DMS53 treated with DMSO at 0.1 percent for 48 hours (cell line): ENCODE measurements at regions not wholly inside any gene's neighbourhood (a gene's known extent, or its start where the extent isn't known, plus 50 kb on each side); places are given as distances from the start of the nearest gene placed in this dataset.
"Not testable (repeated sequence)": the region's sequence is repeated elsewhere in the genome, so short reads cannot be mapped to it uniquely, and the experiment has no call there.

Experiments
- DNase-seq: peaks from one replicate; lab custom pipeline; 2025; ENCODE audit not compliant: unreplicated experiment; lab: John Stamatoyannopoulos, UW

GRCh38 chr2:8142461-8142860 lies 539.4 kb upstream of the ID2 start:
- no peak for DNase-seq

DNA sequence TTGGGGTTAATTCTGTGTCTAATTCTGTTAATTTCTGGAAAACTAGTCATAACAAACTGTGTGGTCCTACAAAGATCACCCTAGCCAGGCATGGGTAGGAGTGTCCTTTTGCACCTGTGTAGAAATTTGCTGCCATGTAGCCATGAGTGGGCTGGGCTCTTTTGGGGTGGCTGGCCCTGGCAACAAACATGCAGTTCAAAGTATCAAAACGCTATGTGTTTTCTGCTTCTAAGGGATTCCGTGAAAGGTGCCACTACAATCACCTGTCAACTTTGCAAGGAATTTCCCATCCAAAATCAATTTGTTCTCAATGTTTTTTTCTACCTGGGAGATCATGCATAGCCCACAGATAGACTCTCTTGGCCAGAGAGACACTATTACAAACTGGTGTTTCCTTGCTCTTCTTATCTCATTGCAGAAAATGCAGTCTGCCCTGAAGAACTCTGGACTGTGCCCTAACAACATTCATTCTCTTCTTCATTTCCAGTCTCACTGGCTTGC lies 537.7 kb upstream of the ID2 start:
- DNase-seq: no peak

GRCh38 chr2:8144785-8145184 lies 537.1 kb upstream of the ID2 start:
- DNase-seq: no peak

DNA sequence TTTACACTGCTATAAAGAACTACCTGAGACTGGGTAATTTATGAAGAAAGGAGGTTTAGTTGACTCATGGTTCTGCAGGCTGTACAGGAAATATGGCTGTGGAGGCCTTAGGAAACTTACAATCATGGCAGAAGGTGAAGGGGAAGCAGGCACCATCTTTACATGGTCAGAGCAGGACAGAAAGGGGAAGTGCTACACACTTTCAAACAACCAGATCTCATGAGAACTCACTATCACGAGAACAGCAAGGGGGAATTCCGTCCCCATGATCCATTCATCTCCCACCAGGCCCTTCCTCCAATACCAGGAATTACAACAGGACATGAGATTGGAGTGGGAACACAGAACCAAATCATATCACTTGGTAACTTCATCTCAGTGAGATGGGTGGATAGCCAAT lies 536.5 kb upstream of the ID2 start:
- DNase-seq: not testable (repeated sequence)

DNA sequence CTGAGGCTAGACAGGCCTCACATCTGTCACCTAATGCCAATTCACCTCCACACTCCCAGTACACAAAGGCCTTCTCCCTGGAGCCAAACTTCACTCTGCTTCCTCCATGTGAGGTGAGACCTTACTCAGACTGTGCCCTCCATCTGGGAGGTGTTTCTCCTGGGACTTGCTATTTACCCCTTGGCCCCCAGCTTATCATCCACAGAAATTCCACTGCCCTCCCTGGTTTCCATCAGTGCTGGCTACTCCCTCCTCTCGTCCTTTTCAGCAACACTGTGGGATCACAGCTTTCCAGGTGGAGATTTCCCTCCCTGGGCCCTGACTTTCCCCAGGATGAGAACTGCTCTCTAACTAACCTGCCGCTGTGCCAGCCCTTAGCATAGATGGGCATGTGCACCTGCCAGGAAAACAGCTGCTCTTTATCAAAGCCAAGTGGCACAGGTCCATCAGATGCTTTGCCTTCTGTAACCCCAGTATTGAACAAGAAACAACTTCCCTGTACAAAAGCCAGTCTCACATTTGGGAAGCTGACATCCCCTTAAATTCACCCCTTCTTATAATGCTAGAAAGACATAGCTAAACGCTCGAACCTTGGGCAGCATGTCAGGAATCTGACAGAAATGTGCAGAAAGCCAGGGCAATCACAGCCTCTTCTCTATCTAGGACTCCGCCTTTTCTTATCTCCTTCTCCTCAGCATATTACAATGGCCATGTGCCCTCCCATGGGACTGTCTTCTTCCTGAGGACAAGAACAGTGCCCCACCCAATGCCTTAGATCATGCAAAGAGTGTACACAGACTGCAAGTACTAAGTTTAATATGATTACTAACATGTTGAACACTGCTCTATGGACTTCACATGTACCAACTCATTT lies 535.5 kb upstream of the ID2 start:
- no peak for DNase-seq

- DNase-seq: no peak
Observed at GRCh38 chr2:8148260-8149006, 533.4 kb upstream of the ID2 start.

DNA sequence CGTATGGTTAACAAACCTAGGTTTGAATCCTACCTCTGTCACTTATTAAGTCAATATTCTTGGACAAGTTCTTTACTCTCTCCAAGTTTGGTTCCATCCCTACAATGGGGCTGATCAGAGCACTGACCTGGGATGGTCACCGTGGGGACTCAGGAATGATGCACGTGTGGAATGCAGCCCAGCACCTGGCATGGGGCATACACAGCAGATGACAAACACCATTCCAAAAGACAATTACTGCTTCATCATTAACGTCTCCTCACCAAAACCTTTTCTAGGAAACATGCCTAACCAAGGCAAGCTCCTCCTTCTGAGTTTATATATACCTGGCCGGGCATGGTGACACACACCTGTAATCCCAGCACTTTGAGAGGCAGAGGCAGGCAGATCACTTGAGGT lies 532.9 kb upstream of the ID2 start:
- no peak for DNase-seq

- no peak for DNase-seq
Observed at GRCh38 chr2:8149985-8150539, 531.8 kb upstream of the ID2 start.

DNA sequence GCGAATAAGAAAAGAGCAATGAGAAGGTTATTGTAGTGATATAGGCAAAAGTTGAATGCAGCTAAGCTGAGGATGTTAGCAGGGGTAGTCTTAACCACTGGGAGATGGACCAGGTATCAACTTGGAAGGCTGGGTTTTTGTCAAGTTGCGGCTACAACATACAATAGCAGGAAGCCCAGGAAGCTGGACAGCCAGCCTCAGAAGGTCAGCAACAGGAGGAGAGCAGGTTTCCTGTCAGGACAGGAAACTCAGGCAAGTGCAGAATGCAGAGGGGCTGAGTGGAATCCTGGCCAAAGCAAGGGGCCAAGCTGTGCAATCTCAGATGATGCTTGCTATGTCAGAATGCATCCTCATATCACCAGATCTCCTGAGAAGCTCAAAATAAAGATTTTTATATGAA lies 530.0 kb upstream of the ID2 start:
- DNase-seq: no peak

DNA sequence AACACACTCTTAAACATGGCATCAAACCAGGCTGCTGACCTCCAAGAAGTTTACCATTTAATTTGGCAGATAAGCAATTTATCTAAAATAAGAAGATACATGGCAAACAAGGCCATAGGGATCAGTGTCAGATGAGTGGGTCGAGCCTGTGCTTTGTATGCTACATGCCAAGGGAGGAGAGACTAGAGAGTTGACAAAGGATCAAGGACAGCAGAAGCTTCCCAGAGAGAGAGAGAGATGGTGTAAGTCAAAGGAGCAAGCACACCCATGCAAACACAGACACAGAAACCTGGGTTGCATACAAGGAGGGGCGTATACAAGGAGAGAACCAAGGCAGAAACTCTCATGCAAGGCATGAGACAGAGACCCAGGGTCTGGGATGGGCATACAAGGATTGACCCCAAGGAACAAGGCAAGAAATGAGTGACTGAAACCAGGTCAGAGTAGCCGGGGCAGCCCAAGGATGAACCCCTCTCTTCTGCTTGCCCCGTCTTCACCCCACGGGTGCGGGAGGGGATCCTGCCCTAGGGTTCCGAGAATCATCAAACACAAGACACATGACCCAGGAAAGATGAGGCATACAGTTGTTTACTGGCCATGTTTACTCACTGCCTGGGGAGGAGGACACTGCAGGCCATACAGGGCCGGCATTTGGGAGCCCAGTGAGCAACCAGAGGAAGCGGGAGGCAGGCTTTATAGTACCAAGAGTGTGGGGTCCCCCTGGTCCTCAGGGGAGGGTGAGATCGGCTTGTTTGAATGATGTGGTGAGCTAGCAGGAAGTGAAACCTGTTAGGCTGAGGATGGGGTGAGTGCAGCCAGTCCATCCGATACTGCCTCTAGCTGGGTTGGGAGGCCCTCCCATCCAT lies 529.2 kb upstream of the ID2 start:
- no peak for DNase-seq

GRCh38 chr2:8153258-8153718 lies 528.6 kb upstream of the ID2 start:
- DNase-seq: no peak

DNA sequence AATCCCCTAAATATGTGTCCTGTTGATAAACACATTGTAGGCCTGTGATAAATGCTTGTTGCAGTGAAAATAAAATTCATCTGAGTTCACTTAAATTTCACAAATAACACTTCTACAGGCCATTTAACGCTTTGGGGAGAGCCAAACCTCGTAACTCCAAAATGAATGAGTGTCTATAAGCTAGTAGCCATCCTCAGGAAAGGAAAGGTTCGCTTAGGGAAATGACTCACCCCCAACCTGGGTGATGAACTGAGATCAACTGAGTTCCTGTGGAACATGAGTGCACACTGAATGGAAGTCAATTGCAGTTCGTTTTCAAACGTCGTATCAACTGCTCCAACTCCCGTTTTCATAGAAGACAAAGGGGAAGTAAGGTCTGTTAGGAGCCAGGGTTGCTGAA lies 527.6 kb upstream of the ID2 start:
- DNase-seq: no peak

- DNase-seq: no peak
Observed at GRCh38 chr2:8154936-8155335, 526.9 kb upstream of the ID2 start.

DNA sequence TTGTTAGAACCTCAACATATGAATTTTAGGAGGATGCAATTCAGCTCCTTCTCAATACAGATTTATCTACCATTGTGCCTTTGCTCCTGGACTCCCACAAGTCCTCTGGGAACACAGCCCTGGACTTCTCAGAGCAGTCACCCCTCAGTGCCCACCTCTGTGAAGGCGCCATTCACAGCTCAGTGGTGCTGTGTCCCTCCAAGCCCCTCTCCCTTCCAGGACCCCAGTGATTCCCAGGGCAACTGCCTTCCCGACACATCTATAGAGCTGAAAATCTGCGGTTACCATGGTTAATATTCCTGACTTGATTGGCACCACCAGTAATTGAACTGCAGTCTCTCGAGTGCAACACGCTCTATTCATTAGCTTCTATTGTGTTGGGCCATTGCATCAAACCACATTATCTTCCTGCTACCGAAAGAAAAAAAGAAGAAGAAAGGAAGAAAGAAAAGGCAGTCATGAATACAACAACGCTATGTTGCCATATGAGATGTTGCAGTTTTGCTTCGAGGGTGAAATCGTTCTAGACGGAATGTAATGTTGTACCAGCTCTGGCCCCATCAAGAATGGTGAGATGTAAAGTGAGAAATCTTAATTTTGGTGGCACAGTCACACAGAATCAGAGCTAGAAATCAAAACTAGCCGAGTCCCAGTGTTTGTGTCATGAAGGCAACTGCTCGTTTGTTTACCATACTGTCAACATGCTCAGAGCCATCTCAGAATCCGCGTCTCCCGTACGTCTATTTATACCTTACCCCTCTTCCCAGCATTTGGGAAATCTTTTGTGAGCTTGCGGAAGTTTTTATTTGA lies 524.0 kb upstream of the ID2 start:
- DNase-seq: no peak

DNA sequence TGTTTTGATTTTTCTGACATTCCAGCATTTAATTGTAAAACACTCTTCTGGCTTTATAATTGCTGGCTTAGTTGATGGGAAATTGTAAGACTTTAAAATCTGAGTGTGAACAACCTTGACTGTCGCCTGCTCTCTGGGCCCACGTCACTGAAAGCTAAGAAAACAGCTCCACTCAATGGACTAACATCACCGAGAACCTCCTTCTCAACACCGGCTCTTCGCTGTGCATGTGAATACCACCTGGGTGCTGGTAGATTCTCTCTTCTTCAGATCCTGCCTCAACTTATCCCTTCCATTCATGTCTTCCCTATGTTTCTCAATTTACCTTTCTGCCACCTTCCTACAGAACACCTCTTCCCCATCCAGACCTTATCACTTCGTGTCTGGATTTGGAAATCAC lies 523.1 kb upstream of the ID2 start:
- no peak for DNase-seq

- DNase-seq: no peak
Observed at GRCh38 chr2:8159211-8159965, 522.5 kb upstream of the ID2 start.

GRCh38 chr2:8159966-8160603 lies 521.8 kb upstream of the ID2 start:
- no peak for DNase-seq

DNA sequence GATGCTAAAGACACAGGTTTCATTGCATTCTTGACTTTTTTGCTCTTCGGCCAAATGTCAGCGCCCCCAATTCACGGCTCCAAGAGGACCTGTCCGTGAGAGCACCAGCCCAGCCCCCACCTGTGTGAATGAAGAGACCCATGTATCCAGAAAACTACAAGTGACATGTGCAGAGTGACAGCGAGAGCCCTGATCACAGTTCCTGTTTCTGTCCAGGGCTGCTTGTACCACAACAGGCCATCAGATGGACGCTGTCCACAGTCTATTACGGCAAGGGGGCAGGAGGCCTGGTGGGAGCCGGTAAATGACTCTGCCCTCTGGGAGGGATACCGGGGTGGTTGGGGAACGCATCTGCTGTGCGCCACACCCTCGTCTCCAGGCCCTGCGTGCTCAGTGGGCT lies 520.9 kb upstream of the ID2 start:
- DNase-seq: no peak

GRCh38 chr2:8162552-8162951 lies 519.3 kb upstream of the ID2 start:
- DNase-seq: no peak
